Common myeloid progenitor, CD34-positive (primary cell): ENCODE measurements at regions not wholly inside any gene's neighbourhood (a gene's known extent, or its start where the extent isn't known, plus 50 kb on each side); places are given as distances from the start of the nearest gene placed in this dataset.
"Not testable (repeated sequence)": the region's sequence is repeated elsewhere in the genome, so short reads cannot be mapped to it uniquely, and the experiment has no call there.

Source experiments
- CTCF ChIA-PET: fragments of 350-600 bp; sonication (Branson Sonifier 250); formaldehyde crosslinking; loops from one replicate; lab custom pipeline; 2021; ENCODE audit warnings: antibody characterized with exemption; lab: Charles Lee
- POLR2A ChIA-PET: fragments of 350-600 bp; sonication (Branson Sonifier 250); formaldehyde crosslinking; loops from one replicate; lab custom pipeline; 2021; ENCODE audit warnings: antibody characterized with exemption; lab: Charles Lee
- DNase-seq, 3 donors: peaks; one replicate each; pipeline versions ENCODE4 v3.0.0 to v3.0.0-alpha.2; 2013
- H3K27ac ChIP-seq, 2 experiments: 1 replicate in 1 of 2; 2 replicates in 1 of 2; pipeline ENCODE4 v1.7.0; 2013; ENCODE audit warnings: inconsistent platforms in 2 of 2, low read length in 2 of 2, mild to moderate bottlenecking in 2 of 2, low read depth in 1 of 2, moderate library complexity in 1 of 2; ENCODE audit not compliant: severe bottlenecking in 2 of 2, insufficient read depth in 1 of 2, poor library complexity in 1 of 2
- H3K27me3 ChIP-seq, 5 experiments: replicated peaks in 2 of 5; 1 replicate in 3 of 5; 2 replicates in 2 of 5; pipeline versions ENCODE4 v1.6.1 to v1.7.0; 2013; ENCODE audit warnings: low read length in 4 of 5, mild to moderate bottlenecking in 2 of 5, moderate library complexity in 2 of 5, inconsistent platforms in 1 of 5; ENCODE audit not compliant: insufficient read depth in 5 of 5, control insufficient read depth in 4 of 5
- H3K36me3 ChIP-seq, 4 experiments: 1 replicate in 2 of 4; 2 replicates in 2 of 4; pipeline versions ENCODE4 v1.6.1 to v1.7.0; 2013; ENCODE audit warnings: low read length in 3 of 4, control low read depth in 1 of 4, mild to moderate bottlenecking in 1 of 4; ENCODE audit not compliant: control insufficient read depth in 4 of 4, insufficient read depth in 4 of 4
- H3K4me1 ChIP-seq, 4 experiments: 1 replicate in 3 of 4; 2 replicates in 1 of 4; pipeline versions ENCODE4 v1.6.1 to v1.7.1; 2013; ENCODE audit warnings: low read length in 3 of 4, mild to moderate bottlenecking in 3 of 4, control low read depth in 1 of 4, inconsistent platforms in 1 of 4, moderate library complexity in 1 of 4; ENCODE audit not compliant: control insufficient read depth in 4 of 4, insufficient read depth in 4 of 4; ENCODE audit errors: control extremely low read depth in 1 of 4
- H3K4me3 ChIP-seq, 7 experiments: 1 replicate in 4 of 7; 2 replicates in 3 of 7; pipeline versions ENCODE4 v1.5.1 to v1.7.0; 2013; ENCODE audit warnings: mild to moderate bottlenecking in 7 of 7, low read length in 6 of 7, moderate library complexity in 6 of 7, inconsistent platforms in 2 of 7, low read depth in 2 of 7, control low read depth in 1 of 7; ENCODE audit not compliant: insufficient read depth in 4 of 7, control insufficient read depth in 1 of 7; ENCODE audit errors: extremely low read depth in 1 of 7
- H3K9me3 ChIP-seq, 5 experiments: 1 replicate in 4 of 5; 2 replicates in 1 of 5; pipeline versions ENCODE4 v1.6.1 to v1.7.1; 2013; ENCODE audit warnings: low read length in 4 of 5, mild to moderate bottlenecking in 2 of 5, inconsistent platforms in 1 of 5, low read depth in 1 of 5, moderate library complexity in 1 of 5; ENCODE audit not compliant: control insufficient read depth in 4 of 5, insufficient read depth in 2 of 5; ENCODE audit errors: control extremely low read depth in 1 of 5
- WGBS: methylation state at CpG from one replicate; pipeline ENCODE4 v1.1.5; 2013; ENCODE audit not compliant: insufficient coverage; 5-methylcytosine and 5-hydroxymethylcytosine counted together

- POLR2A ChIA-PET, H3K27me3 ChIP-seq, H3K4me1 ChIP-seq, H3K27ac ChIP-seq, H3K36me3 ChIP-seq, CTCF ChIA-PET, DNase-seq, H3K4me3 ChIP-seq: not testable (repeated sequence)
- H3K9me3 ChIP-seq = peaks cover 0 to 21% (median 5%) of the 10 kb centered on the region in 5 experiments
- WGBS = 100% methylated on average over 1 of the region's 1 CpG
These were observed 486.2 kb upstream of the TNP1 start for GRCh38 chr2:217346043-217346442.

GRCh38 chr2:217340899-217341298, 481.0 kb upstream of the TNP1 start:
- WGBS = no CpG with 5 or more reads among the region's 1 CpG
- no peaks in the 10 kb centered on the region for H3K4me1 ChIP-seq

DNA sequence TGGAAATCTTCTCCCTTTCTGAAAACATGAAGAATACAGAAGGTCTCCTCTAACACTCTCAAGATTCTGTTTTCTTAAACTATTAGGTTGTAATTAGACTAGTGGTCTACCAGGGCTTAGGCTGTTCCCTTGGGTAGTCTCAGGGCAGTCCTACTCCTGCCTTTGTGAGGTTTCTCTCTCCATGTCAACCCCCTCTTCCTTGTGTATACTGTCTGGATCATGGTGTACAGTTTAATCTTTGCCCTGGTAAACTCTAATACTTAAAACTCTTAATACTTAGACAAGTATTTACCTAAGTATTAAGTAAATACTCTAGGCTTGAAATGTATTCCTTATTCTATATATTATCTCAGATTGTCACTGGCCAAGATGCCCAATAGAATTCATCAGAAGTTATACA, 480.3 kb upstream of the TNP1 start:
- no peaks in the 10 kb centered on the region for H3K36me3 ChIP-seq
- H3K27me3 ChIP-seq = peaks cover 0 to 8% (median 0%) of the 10 kb centered on the region in 5 experiments
- H3K27ac ChIP-seq = no peak overlapping the region
- no peaks in the 10 kb centered on the region for H3K9me3 ChIP-seq
- ChIA-PET CTCF (no interaction called here), POLR2A (no interaction called here)
- no peaks in the 10 kb centered on the region for H3K4me1 ChIP-seq
- no peak for DNase-seq
- H3K4me3 ChIP-seq = no peak overlapping the region

More at GRCh38 chr2:217340899-217341298, 481.0 kb upstream of the TNP1 start:
- H3K27ac ChIP-seq = no peak overlapping the region
- ChIA-PET CTCF (no interaction called here), POLR2A (no interaction called here)
- no peak for DNase-seq
- peaks cover 0 to 8% (median 0%) of the 10 kb centered on the region in 5 experiments for H3K27me3 ChIP-seq
- H3K36me3 ChIP-seq = no peaks in the 10 kb centered on the region
- H3K4me3 ChIP-seq = no peak overlapping the region
- no peaks in the 10 kb centered on the region for H3K9me3 ChIP-seq

DNA sequence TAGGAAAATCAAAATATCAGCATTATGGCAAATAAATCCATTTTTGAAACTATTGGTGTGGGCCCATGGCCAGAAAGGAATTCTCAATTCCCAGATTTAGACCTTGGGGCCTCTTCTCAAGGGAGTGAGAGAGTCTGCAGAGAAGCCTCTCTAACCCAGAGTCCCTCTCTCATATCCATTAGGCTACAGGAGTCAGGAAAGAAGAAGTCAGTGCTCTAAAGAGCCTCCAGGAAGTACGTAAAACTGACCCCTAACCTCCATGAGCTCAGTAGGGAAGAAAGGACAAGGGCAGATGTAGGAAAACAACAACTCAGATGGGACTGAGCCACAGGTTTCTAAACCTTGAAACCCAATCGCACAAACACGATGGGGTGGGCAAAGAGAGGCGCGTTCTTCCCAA, 479.9 kb upstream of the TNP1 start:
- Histone ChIP-seq H3K27ac (no peak overlapping the region), H3K27me3 (peaks cover 0 to 6% (median 0%) of the 10 kb centered on the region in 5 experiments), H3K4me3 (no peak overlapping the region), H3K36me3 (no peaks in the 10 kb centered on the region), H3K9me3 (no peaks in the 10 kb centered on the region), H3K4me1 (no peaks in the 10 kb centered on the region)
- no peak for DNase-seq
- WGBS = 100% methylated on average over 4 of the region's 5 CpGs
- ChIA-PET POLR2A (no interaction called here), CTCF (no interaction called here)

DNA sequence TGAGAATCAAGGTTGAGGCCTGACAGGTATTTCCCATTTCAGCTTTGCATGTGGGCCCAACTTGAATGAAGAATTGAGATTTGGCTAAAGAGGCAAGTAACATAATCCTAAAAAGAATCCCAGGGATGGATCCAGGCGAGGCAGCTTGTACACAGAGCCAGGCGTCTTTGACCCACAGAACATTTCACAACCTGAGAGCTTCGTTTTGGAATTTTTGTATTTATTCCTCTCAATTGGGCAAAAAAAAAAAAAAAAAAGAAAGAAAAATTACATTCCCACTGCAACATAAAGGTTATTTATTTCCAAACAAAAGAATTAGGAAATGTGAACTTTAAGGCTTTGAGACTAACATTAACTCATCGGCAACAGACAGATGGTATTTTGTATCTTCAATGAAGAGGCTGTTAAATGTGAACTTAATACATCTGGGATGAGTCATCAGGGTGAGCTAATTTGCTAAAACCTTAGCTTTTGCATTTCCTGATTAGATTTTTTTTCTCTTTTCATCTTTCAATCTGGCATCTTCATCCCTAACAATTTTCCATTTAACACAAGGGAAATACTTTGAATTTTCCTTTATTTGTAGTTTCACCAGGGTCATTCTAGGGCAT, 478.5 kb upstream of the TNP1 start:
- H3K4me3 ChIP-seq = no peak overlapping the region
- ChIA-PET POLR2A (no interaction called here), CTCF (no interaction called here)
- no peaks in the 10 kb centered on the region for H3K9me3 ChIP-seq
- no peak for DNase-seq
- no peaks in the 10 kb centered on the region for H3K36me3 ChIP-seq
- WGBS = no CpG with 5 or more reads among the region's 4 CpGs
- H3K27me3 ChIP-seq = peaks cover 0 to 6% (median 0%) of the 10 kb centered on the region in 5 experiments
- H3K27ac ChIP-seq = no peak overlapping the region
- H3K4me1 ChIP-seq = no peaks in the 10 kb centered on the region

DNA sequence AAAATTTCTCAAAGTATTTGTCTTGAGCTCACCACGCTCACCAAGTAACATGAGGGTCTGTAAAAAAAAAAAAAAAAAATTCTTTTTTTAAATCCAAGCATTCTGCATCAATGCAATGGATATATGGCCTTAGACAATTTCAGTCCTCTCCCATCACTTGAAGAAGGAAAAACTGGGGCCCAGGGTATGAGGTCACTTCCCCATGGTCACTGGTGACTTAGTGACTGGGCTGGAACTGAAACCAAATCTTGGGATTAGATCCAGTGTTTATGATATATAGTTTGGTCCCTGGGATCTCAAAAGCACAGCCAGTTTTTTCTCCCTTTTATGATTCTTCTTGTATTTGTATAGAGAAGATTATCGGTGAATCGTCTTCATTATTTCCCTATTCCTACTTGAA, 477.9 kb upstream of the TNP1 start:
- CTCF ChIA-PET = no interaction called here
- Histone ChIP-seq H3K4me3 (no peak overlapping the region), H3K27me3 (peaks cover 0 to 6% (median 0%) of the 10 kb centered on the region in 5 experiments), H3K27ac (no peak overlapping the region), H3K4me1 (no peaks in the 10 kb centered on the region), H3K36me3 (no peaks in the 10 kb centered on the region), H3K9me3 (no peaks in the 10 kb centered on the region)
- POLR2A ChIA-PET = no interaction called here
- DNase-seq = no peak
- WGBS = no CpG with 5 or more reads among the region's 3 CpGs

DNA sequence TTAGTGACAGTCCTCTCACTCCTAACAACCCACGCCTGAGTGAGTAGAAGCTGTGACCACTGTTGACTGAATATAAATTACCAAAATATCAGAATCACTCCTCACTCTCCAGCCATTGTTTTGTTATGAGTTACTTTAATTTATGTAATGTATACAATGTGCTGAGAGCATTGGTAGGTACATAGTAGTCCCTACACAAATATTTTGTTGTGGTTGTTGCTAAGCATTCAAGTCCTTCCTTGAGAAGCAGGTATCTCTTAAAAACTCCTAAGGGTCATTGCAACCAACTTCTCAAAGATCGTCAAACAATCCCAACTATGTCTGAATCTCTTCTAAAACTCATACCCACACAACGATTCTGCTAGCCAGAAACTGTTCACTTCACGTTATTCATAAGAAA, 476.8 kb upstream of the TNP1 start:
- POLR2A ChIA-PET = no interaction called here
- WGBS = 95% methylated on average over 3 of the region's 4 CpGs

More for the DNA sequence above, 476.8 kb upstream of the TNP1 start:
- no peaks in the 10 kb centered on the region for H3K36me3 ChIP-seq
- H3K27me3 ChIP-seq = peaks cover 0 to 4% (median 0%) of the 10 kb centered on the region in 5 experiments
- no peak overlapping the region for H3K27ac ChIP-seq
- no peak for DNase-seq
- no peak overlapping the region for H3K4me3 ChIP-seq
- H3K4me1 ChIP-seq = no peaks in the 10 kb centered on the region
- CTCF ChIA-PET = no interaction called here
- H3K9me3 ChIP-seq = no peaks in the 10 kb centered on the region
